ENCODE measurements at regions not wholly inside any gene's neighbourhood (a gene's known extent, or its start where the extent isn't known, plus 50 kb on each side); places are given as distances from the start of the nearest gene placed in this dataset.
"Not testable (repeated sequence)": the region's sequence is repeated elsewhere in the genome, so short reads cannot be mapped to it uniquely, and the experiment has no call there.

DNA sequence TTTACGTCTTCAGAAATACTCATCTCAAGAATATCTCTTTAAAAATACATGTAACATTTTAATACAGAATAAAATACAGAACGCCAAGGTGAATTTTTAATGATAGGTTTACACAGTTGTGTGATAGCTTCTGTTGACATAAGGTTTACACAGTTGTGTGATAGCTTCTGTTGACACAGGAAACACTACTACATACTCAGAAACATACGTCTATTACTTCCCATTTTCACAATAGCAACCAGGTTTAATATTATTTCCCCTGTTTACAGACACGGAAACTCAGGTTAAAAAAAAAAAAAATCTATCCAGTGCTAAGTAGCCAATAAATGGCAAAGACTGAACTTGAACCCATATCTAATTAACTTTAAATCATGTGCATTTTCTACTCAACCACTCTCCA lies 571.2 kb downstream of the LIG4 start:
- DNase-seq, result no peak

DNA sequence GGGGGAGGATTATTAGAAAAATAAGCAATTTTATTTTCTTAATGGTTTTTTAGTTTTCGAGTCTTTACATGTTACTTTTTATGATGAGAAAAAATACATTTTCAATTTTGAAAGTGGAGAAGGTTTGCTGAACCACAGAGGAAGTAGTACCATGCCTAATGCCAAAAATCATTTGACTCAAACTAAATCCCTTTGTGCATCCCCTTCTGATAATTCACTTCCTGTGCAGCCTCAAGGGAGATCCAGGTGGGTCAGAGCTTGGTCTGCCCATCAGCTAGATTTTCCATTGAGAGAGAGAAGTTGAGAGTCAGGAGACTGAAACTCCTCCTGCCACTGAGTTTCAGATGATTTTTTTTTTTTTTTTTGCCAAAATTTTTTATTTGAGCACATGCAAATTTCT lies 571.7 kb downstream of the LIG4 start:
- no peak for DNase-seq

DNA sequence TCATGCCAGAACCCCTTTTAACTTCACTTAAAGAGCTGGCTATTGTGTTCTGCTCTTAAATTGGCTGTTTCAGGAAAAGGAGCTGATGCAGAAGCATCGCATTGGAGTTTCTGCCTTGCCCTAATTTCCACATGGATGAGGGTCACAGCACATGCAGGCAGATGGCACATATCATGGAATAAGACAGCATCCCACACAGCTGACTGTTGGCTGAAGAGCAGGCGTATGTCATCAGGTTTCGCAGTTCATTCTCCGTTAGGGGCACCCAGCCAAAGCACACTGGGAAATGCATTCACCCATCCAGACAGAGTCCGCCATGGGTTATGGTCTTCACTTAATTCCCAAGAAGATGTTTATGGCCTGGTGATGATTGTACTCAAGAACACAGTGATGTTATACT lies 572.5 kb downstream of the LIG4 start:
- no peak for DNase-seq

DNA sequence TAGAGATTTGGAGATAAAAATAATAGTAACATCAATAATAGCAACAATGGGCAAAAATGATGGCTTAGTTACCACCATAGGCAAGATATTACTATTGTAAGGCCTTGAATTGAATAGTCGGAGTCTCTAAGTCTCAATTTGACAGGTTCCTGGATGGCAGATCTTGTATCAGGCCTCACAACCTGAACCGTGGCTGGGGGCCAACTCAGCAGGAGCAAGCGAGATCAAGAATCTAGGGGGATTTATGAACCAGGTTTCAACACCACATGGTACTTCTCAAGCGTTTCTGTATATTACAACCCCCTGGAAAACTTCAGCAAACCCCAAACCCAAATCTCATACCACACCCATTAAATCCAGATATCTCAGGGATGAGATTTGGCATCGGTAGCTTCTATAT lies 573.8 kb downstream of the LIG4 start:
- DNase-seq, result no peak

DNA sequence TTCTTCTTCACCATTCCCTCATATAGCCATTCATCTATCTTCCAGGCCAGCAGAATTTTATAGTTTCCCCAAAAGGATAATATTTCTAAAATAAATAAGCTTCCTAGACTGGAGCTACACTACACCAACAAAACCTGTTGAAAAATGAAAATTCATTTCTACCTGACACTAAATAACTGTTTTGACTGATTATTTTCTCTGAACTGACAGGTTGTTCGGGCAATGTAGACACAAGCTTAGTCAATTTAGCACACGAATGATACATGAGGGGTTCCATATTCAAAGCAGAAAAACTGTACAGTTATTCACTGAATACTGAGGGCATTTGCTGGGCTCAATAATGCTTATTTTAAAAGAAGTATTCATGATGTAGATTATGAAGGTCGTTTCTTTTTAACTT lies 589.7 kb downstream of the LIG4 start:
- no peak for DNase-seq

DNA sequence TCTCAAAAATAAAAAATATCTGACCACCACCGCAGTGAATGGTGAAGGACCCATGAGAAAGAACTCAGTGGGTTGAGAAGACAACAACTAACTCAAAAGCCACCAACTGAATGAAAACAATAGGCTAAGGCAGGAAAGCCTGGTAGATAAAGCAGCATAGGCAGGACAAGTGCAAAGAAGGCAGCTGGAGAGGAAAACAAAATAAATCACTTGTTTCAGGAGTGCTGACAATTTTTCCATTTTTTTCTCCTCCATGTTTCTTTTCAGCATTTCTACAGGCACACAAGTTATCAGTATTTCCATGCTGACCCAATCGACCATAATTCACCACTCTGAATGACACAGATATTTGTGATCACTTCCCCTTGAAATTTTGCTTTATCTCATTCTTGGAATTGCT lies 597.8 kb downstream of the LIG4 start:
- DNase-seq, result no peak

DNA sequence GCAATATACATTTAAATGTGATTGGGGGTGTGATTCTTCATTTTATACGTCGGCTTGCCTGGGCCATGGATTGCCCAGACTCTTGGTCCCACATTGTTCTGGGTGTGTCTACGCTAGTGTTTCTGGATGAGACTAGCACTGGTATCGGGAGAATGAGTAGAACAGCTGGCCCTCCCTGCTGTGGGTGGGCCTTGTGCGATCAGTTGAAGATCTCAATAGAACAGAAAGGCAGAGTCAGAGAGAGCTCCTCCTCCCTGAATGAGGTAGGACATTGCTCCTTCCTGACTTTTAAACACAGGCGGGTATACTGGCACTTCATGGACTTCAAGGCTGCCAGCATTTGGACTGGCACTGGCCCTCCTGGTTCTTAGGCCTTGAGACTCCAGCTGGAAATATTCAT lies 603.0 kb downstream of the LIG4 start:
- no peak for DNase-seq

DNA sequence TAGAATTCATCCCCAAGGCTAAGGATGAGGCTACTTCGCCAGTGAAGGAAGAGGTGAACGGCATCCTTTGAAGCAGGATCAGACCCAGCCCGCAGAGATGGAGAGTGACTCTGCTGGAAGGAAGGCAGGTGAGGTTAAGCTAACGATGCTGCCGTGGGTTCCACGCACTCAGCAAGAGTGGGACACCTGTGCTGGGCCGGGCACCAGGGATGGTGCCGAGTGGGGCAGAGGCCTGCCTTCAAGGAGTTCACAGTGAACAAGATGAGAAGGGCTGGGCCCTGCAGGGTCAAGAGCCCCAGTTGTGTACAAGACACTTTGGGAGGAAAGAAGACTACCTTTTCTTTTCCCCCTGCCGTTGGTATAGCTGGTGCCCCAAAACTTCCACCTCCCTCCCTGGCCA lies 606.6 kb downstream of the LIG4 start:
- DNase-seq, result no peak

DNA sequence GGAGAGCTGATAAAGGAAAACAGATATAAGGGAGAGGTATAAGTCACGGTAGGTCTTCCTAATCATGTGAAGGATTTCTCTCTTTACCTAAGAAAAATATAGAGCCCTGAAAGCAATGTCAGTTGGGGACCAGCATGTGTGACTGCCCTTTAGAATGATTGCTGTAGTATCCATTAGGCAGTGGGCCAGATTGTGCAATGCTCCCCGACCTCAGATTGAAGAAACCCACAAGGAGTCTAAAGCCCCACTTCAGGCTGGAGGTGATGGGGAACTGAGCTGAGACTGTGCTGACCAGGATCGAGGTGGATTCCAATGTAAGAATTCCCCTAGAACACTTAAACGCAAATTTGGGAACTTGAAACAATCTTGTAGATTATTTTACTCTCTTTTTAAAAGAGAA lies 614.4 kb downstream of the LIG4 start:
- DNase-seq, result no peak

DNA sequence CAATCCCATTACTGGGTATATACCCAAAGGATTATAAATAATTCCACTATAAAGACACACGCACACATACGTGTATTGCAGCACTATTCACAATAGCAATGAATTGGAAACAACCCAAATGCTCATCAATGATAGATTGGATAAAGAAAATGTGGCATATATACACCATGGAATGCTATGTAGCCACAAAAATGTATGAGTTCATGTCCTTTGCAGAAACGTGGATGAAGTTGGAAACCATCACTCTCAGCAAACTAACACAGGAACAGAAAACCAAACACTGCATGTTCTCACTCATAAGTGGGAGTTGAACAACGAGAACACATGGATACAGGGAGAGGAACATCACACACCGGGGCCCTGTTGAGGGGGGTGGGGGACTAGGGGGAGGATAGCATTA lies 619.0 kb downstream of the LIG4 start:
- not testable (repeated sequence) for DNase-seq

DNA sequence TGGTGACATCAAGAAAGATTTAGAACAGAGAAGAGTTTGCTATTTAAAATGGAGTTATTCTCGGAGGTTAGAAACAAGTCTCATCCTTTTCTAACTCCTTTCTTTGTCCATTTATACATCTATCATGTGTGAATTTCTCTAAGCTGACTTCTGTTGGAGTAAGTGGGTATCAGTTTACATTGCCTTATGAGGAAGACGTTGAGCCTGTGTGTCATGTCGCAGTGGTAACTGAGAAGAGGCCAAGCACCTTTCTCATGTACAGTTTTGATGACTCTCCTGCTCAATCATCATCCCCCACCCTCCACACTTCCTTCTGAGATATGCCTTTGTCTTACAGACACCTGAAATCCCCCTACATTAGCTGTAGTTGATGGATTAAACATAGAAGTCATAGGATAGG lies 624.8 kb downstream of the LIG4 start:
- no peak for DNase-seq

DNA sequence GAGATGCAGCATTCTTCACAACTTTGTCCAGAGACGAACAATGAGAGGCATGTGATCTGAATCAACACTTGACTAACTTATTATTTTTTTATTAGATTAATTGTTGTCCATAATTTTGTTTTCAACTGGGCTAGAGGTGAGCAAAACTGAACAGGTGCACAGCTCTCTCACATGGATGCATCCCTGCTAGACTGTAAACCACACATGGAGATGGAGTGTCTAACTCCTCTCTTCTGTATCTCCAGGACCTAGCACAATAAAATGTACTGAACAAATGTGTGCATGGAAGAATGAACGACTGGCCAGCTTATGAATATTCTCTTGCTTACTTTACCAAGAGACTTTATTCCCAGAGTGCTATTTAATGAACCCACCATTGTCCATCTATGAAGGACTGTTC lies 627.7 kb downstream of the LIG4 start:
- DNase-seq, result no peak

DNA sequence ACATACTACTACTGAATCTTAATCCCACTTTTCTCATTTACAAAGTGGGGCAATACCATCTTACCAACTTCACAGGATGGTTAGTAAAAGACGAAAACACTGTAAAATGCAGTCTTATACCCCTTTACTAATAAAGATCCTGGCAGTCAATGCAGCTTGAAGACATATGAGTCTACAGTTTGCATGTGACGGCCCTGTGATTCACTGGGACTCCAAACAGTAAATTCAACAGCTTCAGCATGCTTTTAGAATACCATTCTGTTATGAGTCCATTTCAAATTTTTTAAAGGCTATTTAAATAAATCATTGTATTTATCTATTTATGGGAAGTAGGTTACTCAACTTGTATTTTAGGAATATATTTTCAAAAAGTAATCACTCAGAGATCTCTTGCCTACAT lies 629.1 kb downstream of the LIG4 start:
- DNase-seq, result no peak

DNA sequence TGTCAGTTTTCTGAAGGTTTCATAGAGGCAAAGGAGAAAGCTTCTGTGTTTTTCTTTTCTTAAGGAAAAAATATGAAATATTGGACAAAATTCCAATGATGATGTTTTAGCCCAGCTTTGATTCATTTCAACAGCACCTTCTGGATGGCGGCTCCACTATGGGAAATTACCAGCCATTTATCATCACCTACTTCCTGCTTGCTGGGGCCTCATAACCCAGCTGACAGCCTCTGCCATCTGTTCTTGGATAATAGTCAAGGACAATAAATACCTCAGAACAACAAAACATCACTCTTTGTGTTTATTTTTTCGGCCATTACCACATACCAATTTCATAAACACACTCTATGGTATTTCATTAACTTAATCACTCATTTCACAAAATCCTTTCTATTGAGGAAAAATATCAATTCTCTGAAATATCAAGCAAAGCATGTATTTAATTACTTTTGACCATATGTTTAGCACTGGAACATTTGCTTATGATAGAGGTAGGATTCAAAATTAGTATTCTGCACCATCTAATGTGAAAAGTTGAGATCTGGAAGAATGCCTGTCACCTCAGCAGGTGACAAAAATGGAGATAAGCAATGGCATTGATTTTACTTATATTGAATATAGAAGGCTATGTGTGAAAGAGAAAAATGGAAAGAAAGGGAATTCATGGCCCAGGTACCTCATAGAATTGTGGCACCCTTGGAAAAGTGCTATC lies 629.7 kb downstream of the LIG4 start:
- DNase-seq, result no peak

DNA sequence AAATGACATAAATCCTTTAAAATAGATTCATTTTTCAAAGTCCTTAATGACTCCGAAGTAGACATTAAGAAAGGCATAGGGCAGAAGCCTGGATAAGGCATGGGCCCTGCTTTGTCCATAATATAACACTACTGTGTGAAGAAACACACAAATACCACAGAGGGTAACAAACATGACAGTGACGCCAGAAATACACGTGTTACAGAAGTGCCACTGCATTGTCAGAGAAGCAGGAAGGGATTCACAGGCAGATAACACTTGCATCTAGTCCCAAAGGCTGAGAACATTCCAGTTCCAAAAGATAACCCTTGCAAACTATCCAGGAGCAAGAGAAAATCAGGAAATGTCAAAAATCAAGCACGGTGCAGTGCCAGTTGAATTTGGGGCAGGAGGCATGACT lies 633.2 kb downstream of the LIG4 start:
- no peak for DNase-seq

DNA sequence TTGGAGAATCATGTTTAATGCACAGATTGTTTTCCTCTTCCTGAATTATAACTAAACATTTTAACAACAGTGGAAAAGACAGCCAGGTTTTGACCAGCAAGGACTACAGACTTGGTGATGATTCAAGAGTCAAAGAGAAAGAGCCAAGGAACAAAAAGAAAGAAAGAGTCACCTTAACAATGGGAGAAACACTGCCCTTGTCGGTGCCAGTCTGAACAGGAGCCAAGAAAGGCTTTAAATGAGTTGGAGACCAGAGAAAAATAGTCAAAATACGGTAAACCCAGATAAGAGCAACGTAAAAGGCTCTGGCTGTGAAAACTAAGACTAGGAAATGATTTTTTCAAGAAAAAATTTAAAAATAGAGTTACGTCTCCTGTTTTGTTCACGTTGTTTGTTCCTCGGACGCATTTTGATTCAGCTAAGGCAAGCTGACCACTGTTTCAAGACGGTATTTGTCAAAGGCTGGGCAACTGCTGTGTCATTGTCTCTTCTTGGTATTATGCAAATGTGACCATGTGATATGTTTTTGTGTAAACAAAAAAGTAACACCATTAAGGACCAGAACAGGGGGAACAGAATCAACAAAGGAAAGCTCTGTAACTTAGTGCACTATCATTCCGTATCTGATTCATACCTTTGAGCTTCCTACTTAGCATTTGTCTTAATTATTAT lies 634.5 kb downstream of the LIG4 start:
- no peak for DNase-seq

DNA sequence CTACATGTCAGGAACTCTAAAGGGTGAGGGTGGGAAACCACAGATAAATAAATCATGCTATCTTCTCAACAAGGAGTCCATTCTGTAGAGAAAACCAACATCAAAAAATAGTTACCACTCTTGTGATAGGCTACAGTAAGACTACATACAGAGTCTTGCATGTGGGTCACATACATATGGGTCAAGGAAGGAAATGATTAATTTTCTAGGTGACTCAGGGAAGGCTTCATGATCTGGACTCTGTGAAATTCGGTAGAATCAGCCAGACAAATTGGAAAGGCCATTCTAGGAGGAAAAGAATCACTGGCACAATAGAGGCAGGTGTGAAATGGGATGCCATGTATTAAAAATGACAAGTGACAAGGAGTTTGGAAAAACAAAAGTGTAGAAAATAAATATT lies 638.9 kb downstream of the LIG4 start:
- no peak for DNase-seq

DNA sequence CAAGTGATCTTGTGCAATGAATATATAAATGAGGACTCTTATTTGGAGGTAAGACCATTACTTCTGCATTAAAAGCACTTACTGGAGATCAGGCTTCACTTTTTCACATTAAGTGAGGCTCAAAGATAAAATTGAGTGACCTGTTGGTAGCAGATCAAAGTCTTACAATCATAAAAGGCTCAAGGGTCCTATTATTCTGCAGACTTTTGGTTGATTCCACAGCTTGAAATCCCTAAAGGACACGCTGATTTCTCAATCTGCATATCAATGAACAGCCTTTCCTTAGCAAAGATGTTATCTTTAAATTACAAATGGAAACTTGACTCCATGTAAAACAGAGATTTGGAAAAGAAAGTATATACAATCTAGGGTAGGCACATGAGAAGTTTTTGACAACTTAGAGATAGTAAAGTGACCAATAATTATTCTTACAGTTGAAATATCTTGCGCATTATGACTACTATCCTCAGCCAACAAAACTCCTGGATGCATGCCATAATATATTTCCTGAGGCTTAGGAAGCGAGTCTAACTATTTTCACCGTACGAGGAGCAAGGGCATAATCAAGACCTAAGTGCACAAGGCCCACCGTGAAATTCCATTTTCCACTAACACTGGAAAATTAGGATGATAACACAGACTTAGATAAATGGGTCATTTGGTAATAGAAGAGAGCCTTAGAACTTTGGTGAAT lies 640.7 kb downstream of the LIG4 start:
- DNase-seq, result no peak

DNA sequence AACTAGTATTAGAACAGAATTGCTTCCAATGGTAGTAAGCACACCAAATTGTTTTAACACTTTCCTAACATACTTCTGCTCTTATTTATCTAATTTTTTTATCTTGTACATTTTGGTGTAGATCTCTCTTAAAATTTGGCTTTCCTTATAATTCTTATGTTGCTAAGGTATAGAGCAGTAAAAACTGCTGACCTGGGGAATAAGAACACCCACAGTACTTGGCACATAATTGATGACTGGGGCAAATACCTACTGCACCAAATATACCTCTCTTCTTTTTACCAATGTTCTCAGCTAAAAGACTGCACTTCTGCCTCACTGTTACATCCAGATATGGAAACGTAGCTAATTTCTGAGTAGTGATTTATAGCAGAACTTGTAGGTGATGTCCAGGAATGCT lies 642.2 kb downstream of the LIG4 start:
- DNase-seq, result no peak

DNA sequence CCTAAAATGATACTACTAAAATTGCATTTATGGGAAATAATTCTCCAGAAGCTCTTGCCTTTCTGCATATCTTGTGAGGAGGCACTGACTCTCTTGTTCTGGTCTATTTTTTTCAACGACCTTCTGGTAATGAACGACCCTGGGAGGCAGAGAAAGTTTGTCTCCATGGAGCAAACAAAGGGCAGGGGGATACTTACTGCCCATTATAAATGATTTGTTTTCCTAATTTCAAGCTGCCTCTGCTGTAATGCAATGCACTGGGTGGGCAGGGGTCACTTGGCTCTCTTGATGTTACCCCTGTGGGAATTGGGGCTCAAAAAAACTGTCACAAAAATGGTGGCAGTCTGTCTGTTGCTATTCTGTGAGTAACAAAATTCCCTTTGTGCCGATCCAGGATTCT lies 643.2 kb downstream of the LIG4 start:
- no peak for DNase-seq

DNA sequence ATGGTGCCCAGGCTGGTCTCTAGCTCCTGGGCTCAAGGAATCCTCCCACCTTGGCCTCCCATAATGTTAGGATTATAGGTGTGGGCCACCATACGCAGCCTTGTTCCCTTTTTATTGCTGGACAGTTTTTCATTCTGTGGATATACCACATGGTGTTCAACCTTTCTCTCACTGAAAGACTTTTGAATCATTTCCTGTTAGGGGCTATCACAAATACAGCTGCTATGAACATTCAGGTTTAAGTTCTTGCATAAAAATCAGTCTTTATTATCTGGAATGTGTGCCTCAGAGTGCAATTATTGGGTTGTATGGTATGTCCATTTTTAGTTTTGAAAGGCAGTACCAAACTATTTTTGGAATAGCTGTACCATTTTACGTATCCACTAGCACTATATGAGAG lies 647.2 kb downstream of the LIG4 start:
- DNase-seq, result no peak

DNA sequence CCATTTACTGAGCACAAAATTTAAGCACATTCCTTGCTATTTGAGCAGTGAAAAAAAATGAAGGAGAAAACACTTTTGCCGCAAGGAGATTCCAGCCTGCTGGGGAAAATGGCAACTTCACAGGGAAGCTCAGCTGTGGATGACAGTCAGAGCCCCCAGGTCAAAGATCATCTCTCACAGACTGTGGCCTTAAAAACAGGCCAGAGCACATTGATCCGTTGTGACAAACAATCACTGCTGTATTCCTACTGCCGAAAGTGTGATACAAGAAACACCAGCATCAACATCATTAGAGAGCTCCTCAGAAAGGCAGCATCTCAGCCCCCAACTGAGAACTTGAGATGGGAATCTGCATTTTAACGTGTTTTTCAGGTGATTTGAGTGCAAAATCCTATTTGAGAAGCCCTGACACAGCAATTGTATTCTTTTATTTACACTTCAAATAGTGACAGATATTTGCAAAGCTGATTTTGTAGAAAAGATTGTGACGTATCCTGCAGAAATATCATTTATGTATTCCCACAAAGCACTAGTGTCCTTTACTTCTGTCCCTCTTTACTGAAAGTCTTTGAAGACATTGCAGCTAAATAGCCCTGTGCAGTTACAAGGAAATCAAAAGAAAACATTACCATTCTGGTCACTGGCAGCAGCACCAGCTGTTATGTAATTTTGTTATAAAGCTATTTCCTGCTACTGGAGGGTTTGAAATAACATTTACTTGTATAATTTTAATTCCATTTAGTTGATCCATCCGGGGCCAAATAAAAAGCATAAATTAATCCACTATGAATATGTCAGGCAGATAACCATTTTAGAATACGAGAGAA lies 652.0 kb downstream of the LIG4 start:
- DNase-seq, result no peak

DNA sequence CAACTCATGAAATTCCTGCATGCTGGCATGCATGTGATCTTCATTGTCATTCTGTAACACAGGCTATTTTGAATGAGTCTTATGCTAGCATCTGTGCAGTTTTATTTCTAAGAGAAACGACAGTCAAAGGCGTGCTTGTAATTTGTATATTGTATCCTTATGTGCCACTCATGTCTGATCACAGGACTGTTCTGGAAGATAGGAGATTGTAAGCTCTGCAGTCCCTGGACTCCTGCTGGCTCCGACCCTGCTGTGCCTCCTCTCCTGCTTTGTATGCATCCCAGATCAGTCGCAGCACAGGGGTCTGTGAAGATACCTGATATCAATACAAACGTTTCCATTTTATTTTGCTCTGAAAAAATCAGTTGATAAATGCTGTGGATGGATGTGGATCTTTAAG lies 653.1 kb downstream of the LIG4 start:
- no peak for DNase-seq

DNA sequence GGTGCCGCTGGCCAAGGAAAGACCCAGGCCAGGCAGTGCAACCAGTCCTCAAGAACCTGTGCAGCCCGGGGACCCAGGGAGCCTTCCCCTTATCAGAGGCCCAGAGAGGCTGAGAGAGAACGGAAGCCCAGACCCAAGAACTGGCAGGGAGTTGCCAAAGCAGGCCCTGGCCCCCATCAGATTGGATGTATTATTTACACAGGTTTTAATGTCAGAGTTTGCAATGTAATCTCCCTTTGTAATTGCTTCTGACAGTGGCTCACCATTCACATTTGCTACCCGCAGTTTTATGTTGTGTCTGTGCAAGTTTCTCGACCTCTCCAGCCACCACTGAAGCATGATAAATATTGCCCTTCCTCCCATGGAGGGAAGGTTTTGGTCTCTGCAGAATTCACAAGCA lies 660.9 kb downstream of the LIG4 start:
- no peak for DNase-seq
